GM18867 (cell line): ENCODE measurements at regions not wholly inside any gene's neighbourhood (a gene's known extent, or its start where the extent isn't known, plus 50 kb on each side); places are given as distances from the start of the nearest gene placed in this dataset.
"Not testable (repeated sequence)": the region's sequence is repeated elsewhere in the genome, so short reads cannot be mapped to it uniquely, and the experiment has no call there.

Experiments
- ATAC-seq: cut with Tn5 transposase; IDR thresholded peaks from one replicate; pipeline ENCODE4 v1.9.1; 2021; ENCODE audit warnings: mild to moderate bottlenecking, moderate library complexity; ENCODE audit not compliant: unreplicated experiment

DNA sequence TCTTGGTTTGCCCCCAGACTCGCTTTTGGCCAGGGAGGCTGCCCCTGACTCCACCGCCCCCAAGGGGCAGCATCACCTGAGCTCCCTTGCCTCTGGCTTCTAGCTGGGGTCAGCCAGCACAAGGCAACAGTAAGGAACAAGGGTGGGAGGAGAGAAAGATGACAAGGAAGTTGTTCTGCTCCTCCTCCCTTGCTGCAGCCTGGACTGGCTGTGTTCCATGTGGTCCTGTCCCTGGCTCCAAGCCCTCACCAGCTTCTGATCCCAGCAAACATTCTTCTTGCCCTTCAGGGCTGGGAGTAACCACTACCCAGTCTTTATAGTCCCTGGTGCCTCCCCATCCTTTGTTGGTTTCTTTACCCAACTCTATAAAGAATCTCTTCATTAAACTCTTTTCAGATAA lies 100.3 kb upstream of the SPIN1 start:
- ATAC-seq, result no peak

DNA sequence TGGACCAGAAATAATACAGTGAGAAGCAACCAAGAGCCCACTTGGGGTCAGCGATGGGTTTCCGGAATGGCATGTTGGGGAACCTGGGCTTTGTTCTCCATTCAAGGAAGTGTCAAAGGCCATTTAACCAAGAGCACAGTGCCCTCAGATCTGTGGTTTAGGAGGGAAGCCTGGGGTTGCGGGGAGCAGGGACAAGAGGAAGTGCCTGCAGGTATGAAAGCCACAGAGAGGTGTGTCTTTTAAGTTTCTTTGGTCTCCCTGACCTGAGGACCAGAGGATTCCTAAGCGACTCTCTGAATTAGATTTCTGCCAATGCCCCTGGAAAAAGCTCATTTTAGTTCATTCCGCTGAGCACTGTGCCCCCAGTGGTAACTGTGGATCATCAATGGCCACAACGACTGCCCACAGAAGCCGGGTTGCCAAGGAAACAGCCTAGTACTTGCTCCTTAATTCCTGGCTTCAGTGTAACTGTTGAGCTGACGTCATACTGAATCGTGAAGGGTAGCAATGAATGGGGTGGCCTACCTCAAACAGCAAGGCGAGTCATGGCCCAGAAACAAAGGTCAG lies 107.3 kb upstream of the SPIN1 start:
- ATAC-seq, result no peak

DNA sequence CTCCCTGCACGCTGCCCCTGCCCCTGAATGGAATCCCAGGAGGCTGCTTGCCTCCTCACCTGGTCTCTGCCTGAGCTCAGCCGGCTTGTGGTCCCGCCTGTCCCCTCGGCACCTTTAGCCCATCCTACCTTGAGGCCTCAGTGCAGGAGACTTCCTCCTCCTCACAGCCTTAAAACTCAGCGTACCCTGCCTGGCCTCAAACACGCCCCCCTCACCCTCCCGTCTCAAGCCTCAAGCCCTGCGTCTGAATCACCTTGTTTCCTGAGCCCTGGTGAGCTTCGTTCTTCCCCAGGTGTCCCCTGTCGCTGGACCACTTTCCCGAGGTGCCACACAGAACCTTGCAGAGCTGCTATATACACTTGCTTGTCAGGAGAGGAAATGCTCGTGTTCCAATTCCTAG lies 110.2 kb upstream of the SPIN1 start:
- no peak for ATAC-seq

DNA sequence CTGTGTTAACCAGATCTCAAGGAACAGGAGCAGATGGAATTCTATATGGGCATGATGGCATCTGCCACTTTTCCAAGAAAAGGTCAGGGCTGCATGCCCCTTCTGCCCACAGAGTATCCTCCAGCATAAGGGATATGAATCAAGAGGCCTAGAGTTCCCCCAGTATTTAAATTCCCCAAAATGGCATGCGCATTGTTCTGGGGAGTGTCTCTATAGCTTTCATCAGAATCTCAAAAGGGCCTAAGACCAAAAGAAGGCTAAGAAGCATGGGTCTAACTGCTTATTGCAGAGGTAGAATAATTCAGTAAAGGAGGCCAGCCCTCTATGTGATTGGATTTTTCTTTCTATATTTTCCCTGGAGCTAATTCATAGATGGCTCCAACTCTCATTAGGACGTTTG lies 114.2 kb upstream of the SPIN1 start:
- ATAC-seq, result no peak

DNA sequence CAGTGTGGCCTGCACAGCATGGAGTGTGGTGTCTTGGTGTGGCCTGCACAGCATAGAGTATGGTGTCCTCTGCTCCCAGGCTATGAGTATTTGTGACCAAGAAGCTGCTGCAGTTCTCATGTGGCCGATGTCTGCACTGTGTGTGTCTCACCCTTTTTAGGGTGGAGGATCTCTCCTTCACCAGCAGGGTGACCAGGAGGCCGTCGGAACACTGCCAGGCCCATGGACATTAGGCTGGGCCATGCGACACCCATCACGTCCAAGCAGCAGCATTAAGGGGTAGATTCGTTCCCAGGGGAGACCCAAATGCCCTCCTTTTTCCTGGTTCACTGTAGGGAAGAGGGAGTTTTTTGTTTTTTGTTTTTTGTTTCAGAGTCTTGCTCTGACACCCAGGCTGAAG lies 115.3 kb upstream of the SPIN1 start:
- ATAC-seq, result no peak

DNA sequence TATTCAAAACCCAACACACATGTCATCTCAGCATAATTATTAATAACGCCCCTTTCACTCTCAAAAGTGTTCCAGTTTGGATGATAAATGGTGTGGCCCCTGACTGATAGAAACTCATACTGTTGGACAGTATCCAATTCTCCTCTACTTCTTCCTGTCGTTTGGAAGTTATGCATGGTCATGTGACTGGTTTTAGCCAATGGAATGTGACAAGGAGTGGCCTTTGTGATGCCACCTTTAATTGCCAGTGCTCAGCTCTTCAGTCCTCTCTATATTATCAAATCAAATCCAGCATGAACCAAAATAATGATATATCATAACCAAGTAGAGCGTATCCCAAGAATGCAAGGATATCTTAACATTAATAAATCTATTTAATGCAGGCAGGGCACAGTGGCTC lies 117.8 kb upstream of the SPIN1 start:
- ATAC-seq, result no peak

DNA sequence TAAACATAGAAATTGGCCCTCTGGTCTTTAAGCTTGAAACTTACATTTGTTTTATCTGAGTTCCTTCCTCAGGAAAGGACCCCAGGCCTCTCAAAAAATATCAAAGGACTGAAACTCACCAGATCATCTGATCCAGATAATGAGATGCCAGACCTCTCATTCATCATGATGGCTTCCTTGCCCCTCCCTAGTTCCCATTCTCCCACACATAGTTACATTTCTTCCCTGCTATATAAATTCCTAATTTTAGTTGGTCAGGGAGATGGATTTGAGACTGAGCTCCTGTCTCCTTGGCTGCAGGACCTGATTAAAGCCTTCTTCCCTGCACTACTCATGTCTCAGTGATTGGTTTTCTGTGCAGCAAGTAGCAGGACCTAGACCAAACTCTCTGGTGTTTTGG lies 119.4 kb upstream of the SPIN1 start:
- no peak for ATAC-seq

DNA sequence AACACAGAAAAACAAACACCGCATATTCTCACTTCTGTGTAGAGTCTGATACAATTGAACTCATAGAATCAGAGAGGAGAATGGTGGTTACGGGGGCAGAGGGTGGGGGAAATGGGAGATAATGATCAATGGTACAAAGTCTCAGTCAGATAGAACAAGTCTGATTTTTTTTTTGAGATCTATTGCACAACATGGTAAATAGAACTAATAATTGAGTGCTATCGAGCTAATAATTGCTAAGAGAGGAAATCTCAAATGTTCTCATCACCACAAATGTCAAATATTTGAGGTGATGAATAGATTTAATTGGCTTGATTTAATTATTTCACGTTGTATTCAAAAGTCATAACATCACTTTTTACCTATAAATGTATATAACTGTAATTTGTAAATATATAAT lies 121.0 kb upstream of the SPIN1 start:
- no peak for ATAC-seq

DNA sequence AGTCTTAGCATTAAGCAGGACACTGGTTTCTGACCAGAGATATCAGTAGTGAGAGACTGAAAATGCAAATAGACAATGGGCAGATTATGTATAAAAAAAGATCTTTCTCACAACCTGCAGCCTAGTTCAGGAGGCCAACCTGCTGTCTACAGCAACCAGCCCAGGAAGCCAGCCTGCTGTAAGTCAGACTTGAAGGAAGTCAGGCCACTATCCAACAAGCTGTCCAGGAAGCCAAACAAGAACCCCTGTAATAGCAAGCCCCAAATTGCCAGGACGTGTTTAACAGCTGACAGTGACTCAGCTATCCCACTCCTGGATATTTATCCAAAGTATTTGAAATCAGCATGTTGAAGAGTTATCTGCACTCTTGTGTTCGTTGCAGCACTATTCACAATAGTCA lies 121.8 kb upstream of the SPIN1 start:
- no peak for ATAC-seq

DNA sequence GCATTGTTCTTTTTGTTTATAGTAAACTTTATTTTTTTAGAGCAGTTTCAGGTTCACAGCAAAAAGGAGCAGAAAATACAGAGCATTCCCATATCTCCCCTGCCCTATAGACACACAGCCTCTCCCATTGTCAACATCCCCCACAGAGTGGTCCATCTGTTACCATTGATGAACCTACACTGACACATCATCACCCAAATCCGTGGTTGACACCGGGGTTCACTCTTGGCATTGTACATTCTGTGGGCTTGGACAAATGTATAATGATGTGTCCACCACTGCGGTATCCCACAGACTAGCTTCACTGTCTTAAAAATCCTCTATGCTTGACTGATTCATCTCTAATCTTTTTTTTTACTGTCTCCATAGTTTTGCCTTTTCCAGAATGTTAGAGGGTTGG lies 120.7 kb upstream of the SPATA31C2 start:
- ATAC-seq, result no peak

DNA sequence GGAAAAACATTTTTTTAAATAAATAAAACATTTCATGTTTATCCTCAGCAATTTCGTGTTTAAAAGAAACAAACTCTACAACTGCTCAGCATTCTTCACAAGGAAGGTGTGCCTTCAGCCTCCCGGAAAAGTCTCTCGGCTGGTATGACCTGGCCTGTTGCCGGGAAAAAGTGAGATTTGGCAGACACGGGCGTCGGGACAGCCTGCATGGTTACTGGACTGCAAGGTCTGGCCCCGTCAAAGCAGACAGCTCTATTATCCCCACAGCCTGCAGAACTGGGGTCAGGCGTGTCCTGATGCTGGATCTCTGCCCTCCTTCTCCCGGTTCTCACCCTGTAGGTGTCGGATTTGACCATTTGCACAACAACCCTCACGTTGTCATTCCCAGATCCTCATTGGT lies 120.3 kb upstream of the SPATA31C2 start:
- no peak for ATAC-seq

DNA sequence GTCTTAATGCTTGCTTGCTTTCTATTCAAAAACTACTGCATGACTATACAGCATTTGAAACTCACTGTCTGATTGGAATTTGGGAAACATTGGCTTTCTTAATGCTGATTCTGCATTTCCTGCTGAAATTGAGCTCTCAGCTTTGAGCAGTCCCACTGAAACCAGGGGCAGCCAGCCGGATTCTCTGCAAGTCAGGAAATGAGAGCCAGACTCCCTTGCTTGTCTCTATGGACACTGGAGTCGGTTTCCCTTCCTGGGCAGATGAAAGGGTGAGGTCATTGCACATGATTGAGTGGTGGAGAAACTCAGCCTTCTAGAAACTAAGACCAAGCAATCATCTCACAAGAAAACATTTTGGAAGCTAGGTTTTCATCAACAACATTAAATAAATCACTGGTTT lies 119.7 kb upstream of the SPATA31C2 start:
- no peak for ATAC-seq

DNA sequence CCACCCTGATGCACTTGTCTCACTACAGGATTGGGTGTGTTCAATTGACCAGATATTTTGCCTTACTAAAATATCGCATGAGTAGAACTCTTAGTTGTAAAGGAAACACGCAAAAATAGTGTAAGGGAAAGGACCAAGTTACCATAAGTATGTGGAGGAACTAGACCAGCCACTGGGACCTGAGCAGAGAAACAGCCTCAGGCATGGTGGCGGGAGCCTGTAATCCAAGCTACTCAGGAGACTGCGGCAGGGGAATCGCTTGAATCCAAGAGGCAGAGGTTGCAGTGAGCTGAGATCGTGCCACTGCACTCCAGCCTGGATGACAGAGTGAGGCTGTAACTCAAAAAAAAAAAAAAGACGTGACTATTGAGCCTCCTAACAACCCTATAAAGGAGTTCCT lies 117.9 kb upstream of the SPATA31C2 start:
- no peak for ATAC-seq

DNA sequence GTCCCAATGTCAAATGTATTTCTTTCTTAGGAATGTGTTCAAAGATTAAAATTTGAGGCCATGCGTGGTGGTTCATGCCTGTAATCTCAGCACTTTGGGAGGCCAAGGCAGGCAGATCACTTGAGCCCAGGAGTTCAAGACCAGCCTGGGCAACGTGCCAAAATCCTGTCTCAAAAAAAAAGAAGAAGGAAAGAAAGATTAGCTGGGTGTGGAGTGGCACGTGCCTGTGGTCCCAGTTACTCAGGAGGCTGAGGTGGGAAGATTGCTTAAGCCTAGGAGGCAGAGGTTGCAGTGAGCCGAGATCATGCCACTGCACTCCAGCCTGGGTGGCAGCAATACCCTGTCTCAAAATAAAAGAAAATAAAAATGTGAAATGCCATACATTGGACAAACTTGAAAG lies 117.5 kb upstream of the SPATA31C2 start:
- ATAC-seq, result not testable (repeated sequence)

DNA sequence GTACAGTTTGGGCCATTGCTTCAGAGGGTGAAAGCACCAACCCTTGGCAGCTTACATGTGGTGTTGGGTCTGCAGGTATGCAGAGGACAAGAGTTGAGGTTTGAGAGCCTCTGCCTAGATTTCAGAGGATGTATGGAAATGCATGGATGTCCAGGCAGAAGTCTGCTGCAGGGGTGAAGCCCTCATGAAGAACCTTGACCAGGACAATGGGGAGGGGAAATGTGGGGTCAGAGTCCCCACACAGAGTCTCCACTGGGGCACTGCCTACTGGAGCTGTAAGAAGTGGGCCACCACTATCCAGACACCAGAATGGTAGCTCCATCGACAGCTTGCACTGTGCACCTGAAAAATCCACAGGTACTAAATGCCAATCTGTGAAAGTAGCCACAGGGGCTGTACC lies 113.6 kb upstream of the SPATA31C2 start:
- no peak for ATAC-seq

DNA sequence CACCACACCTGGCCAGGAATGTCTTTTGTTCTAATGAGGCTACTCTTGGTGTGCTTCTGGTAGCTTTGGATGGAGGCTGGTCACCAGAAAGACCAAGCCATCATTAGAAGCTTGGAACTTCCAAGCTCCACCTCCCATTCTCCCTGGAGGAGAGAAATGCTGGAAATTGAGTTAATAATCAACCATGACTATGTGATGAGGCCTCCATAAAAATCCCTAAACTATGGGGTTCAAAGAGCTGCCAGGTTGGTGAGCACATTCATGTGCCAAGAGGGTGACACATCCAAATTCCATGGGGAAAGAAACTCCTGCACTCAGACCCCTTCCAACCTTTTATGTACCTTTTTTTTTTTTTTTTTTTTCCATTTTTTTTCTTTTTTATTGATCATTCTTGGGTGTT lies 105.5 kb upstream of the SPATA31C2 start:
- ATAC-seq, result no peak

DNA sequence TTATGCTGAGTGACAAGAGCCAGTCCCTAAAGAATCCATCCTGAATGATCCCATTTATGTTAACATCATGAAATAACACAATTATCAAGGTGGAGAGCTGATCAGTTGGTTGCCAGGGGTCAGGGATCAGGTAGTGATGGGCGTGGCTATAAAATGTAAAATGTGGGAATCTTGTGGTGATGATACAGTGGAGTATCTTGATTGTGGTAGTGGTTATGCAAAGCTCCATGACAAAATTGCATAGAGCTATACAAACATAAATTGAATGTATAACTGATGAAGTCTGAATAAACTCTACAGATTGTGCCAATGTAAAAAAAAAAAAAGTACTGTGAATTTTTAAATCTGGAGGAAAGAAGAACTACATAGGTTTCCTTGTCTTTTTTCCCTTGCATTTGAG lies 104.6 kb upstream of the SPATA31C2 start:
- no peak for ATAC-seq

DNA sequence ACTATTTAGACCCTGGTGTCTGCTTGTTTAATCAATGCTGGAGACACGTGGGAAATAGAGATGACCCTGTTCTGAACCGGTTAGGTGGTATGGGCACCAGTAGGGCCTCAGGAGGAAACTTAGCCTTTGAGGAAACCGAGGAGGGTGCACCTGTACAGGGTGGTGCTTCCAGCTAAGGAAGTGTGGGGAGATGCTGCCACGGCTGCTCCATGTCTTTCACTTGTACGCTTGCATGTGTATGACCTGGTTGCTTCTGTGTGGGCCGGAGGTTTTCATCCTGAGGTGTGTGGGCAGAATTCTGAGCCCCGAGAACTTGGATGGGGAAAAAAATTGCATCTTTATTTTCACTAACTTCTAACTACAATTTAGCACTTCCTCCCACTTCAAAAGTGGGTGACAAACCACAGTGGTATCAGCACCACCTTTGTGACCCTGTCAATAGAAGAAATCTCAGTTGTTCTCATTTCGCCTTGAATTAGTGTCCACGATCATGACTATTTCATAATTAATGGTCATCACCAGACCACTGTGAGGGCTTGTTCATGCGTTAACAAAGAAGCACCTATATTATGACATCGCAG lies 99.8 kb upstream of the SPATA31C2 start:
- ATAC-seq, result no peak

DNA sequence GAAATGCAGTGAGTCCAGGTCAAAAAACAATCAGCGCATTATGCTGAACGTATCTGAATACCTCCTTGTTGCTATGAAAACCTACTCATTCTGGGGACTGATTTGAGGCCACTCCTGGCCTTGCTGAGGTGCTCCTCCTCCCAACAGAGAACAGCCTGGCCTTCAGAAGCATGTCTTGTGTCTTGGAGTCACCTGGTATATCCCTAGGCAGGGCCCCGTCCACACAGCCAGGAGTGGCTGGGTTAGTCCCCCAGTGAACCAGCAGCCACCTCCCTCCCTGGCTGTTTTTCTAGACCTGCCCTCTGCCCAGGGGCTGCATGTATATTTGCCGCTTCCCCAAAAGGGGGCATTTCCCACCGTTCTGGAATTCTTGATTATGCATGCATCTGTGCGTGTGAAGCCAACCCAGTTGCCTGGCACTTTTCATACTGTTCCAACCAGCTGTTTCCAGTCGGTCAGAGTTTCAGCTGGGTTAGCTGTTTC lies 99.2 kb upstream of the SPATA31C2 start:
- no peak for ATAC-seq

DNA sequence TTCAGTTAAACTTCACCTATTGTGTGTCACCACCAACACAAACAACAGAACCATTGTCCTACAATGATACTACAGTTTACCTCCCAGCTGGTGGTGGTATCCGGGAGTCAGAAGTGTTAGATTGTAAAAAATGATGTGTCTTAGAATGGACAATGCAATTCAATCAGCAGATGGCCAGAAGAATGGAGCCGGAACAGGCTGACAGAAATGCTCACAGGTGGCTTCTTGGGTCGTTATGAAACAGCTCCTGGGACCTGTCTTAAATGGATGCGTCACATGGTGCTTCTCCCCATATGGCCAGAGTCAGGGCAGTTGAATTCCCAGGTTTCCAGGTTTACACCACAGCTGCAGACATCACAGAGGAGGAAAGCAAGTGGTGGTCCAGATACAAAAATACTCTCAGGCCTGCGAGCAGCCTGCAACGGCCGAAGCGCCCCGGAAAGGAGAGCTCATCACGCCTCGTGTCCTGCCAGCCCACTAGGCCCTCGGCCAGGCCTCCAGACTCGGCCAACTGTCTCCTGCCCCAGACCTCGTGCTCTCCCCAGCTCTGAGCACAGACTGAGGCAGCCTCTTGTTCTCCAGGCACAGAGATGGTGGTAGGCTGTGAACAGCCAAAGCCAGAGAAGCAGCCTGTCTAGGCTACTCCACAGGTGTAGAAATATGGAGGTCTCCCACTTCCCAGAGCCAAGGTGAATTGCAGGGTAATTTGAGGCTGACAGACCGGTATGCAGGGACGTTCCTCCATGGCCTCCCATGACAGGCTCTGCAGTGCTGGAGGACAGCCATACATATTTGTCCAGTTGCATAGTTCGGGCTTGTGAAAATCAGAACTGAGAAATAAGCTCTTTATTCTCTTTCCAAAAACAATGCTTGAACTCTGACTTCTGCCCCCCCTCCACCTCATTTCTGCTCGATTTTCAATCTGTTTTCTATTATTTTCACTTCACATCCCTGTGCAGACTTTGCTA lies 98.5 kb upstream of the SPATA31C2 start:
- no peak for ATAC-seq

DNA sequence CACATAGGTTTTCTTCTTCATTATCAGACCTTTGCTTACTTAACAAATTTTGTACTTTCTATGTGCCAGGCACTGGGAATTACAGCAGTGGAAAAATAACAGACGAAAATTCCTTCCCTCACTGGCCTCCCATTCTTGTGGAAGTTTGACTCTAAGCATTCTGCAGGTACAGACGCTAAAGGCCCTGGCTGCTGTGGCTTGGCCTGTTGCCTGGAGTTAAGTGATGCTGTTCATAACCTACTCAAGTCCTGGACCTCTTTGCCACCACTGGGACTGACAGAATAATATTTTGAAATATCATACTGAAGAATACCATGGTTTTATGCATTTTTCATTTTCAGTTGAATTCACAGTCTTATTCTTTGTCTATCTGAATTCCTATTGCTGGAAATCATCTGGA lies 97.3 kb upstream of the SPATA31C2 start:
- ATAC-seq, result no peak

DNA sequence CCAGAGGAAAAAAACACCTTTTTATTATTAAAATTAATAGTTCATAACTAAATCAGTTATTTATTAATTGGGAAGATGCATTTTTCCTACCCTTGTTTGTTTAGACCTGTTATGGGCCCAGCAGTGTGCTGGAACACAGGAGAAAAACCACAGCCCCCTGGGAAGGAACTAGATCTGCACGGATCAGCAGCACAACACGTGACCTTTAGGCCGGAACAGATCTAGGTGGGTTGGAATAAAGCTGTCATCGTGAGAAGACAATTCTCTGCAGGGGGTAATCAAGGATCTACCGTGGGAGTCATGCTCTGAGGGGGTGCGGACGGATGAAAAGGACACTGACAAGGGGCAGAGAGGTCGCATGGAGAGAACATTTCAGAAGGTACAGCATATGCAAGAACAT lies 95.8 kb upstream of the SPATA31C2 start:
- no peak for ATAC-seq
